ENCODE measurements at regions not wholly inside any gene's neighbourhood (a gene's known extent, or its start where the extent isn't known, plus 50 kb on each side); places are given as distances from the start of the nearest gene placed in this dataset.
A peak's percentile ranks its signal among the peaks of the same experiment; 100 is the strongest.

- Histone ChIP-seq H3K9me3 (no peaks in the 10 kb centered on the region), H3K27me3 (ENCODE audit: low read depth) (no peaks in the 10 kb centered on the region), H3K36me3 (replicated peaks) (no peaks in the 10 kb centered on the region), H3K4me3 (no peak overlapping the region), H3K4me1 (peaks cover 20% of the 10 kb centered on the region)
- in situ Hi-C loops (cut with MboI; ENCODE audit: low sequenced_read_pairs) = no loop called here
- DNase-seq (ENCODE audit: low spot score in 2 of 2) = no peak
These were observed 248.3 kb upstream of the AFDN start for GRCh38 chr6:167578371-167578901.

DNA sequence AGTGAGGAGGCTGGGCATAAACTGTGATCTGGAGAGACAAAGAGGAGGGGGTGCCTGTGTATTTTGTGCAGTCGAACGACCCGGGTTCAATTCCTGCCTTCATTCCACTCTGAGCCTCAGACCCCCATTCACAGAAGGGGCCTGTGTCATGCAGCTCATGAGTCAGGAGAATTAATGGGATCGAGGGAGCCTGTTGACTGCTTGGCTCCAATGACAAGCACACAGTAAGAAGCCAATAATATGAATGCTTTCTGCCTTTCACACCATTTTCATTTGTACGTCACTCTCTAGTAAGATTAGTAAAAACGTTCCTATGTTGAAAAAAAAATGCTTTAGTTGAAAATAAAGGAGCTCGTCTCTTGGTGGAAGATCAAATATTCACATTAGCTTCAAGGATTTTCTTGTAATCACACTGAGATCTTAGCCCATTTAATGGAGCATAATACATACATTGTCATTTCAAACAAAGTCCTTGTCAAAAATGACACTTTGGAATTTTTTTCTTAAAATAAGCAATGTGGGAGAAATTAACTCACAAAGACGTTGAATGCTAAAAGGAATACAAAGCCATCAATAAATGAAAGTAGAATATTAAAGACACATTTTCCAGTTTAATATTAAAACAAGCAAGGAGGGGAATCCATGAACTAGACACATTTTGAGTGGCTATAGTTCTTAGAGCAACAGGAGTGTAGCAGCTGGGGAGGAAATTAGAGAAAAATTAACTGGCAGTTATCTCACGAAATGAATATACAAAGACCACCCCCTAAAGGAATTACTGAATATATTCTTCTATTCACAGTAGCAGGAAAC lies 246.7 kb upstream of the AFDN start:
- Histone ChIP-seq H3K9me3 (no peaks in the 10 kb centered on the region), H3K27me3 (ENCODE audit: low read depth) (no peaks in the 10 kb centered on the region), H3K4me3 (no peak overlapping the region), H3K4me1 (peaks cover 20% of the 10 kb centered on the region), H3K36me3 (replicated peaks) (no peaks in the 10 kb centered on the region)
- in situ Hi-C loops (cut with MboI; ENCODE audit: low sequenced_read_pairs) = no loop called here
- peak; percentile 52 to 76 for DNase-seq (ENCODE audit: low spot score in 2 of 2)

DNA sequence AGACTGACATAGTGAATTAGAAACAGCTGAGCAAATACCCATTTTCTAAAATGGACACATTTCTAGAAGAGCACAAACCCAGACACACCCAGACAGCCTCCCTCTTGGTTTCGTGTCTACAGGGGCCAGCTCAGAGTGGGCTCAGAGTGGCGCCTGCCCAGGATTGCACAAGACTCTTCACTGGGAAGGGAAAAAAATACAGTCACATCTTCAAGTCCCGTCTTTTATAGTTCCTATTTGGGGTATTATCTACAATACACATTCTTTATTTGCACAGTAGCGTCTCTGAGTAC lies 246.1 kb upstream of the AFDN start:
- 0 out of 2 replicates have a peak, but pooled peaks cover under 1% of the 10 kb centered on the region for H3K9me3 ChIP-seq
- H3K36me3 ChIP-seq (replicated peaks) = no peaks in the 10 kb centered on the region
- H3K4me3 ChIP-seq = no peak overlapping the region
- peaks cover 20% of the 10 kb centered on the region for H3K4me1 ChIP-seq
- in situ Hi-C loops (cut with MboI; ENCODE audit: low sequenced_read_pairs) = no loop called here
- DNase-seq (ENCODE audit: low spot score in 2 of 2) = peak; percentile 44 to 52
- no peaks in the 10 kb centered on the region for H3K27me3 ChIP-seq (ENCODE audit: low read depth)

- Histone ChIP-seq H3K4me1 (peaks cover 20% of the 10 kb centered on the region), H3K36me3 (replicated peaks) (no peaks in the 10 kb centered on the region), H3K27me3 (ENCODE audit: low read depth) (no peaks in the 10 kb centered on the region), H3K4me3 (no peak overlapping the region), H3K9me3 (0 out of 2 replicates have a peak, but pooled peaks cover 2% of the 10 kb centered on the region)
- in situ Hi-C loops (cut with MboI; ENCODE audit: low sequenced_read_pairs) = no loop called here
- DNase-seq (ENCODE audit: low spot score in 2 of 2) = no peak
These were observed 245.1 kb upstream of the AFDN start for GRCh38 chr6:167581637-167582036.

DNA sequence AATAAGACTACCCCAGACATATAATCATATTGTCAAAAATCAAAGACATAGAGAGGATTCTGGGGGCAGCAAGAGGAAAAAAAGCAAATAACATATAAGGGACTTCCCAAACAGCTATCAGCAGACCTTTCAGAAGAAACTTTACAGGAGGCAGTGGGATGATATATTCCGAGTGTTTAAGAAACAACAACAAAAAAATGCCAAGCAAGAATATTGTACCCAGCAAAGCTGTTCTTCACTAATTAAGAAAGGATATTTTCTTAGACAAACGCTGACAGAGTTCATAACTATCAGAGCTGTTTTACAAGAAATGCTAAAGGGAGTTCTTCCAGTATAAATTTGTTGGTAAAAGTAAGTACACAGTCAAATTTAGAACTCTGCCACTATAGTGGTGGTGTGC lies 243.3 kb upstream of the AFDN start:
- in situ Hi-C loops (cut with MboI; ENCODE audit: low sequenced_read_pairs) = no loop called here
- Histone ChIP-seq H3K9me3 (0 out of 2 replicates have a peak, but pooled peaks cover 2% of the 10 kb centered on the region), H3K36me3 (replicated peaks) (no peaks in the 10 kb centered on the region), H3K4me1 (peaks cover 20% of the 10 kb centered on the region), H3K4me3 (no peak overlapping the region), H3K27me3 (ENCODE audit: low read depth) (no peaks in the 10 kb centered on the region)
- DNase-seq (ENCODE audit: low spot score in 2 of 2) = no peak

DNA sequence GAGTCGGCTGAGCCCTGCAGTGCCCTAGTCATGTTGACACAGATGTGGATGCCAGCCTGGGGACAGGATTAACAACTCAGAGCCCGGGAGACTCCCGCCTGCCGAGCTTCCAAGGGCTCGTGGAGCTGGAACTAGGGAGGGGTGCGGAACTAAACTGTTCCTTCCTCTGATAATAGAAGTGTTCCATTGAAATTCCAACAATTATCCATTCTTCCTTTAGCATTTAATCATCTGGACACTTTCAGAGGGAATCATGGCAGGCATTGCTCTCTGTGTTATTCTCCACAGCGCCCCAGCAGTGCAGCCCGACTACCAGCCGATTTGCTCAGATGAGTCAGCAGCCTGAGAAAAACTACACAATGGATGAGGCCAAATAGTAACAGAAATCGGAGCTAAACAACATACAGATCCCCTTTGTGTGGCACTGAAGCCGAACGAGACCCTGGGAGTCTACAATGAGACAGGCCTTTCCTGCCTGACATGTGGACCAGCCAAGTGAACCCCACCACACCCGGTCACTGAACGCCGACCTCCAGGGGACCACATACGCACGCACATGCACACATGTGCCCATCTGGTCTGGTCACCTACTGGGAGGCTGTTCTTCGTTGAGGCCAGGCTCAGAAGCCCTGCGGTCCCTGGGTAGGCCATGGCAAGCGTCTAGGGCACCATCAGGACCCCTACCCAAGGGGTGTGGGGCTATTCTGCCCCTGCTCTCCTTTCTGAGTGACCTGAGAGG lies 238.4 kb upstream of the AFDN start:
- Histone ChIP-seq H3K27me3 (ENCODE audit: low read depth) (no peaks in the 10 kb centered on the region), H3K36me3 (replicated peaks) (no peaks in the 10 kb centered on the region), H3K4me3 (no peak overlapping the region), H3K4me1 (no peaks in the 10 kb centered on the region), H3K9me3 (0 out of 2 replicates have a peak, but pooled peaks cover 2% of the 10 kb centered on the region)
- no peak for DNase-seq (ENCODE audit: low spot score in 2 of 2)
- in situ Hi-C loops (cut with MboI; ENCODE audit: low sequenced_read_pairs) = no loop called here

DNA sequence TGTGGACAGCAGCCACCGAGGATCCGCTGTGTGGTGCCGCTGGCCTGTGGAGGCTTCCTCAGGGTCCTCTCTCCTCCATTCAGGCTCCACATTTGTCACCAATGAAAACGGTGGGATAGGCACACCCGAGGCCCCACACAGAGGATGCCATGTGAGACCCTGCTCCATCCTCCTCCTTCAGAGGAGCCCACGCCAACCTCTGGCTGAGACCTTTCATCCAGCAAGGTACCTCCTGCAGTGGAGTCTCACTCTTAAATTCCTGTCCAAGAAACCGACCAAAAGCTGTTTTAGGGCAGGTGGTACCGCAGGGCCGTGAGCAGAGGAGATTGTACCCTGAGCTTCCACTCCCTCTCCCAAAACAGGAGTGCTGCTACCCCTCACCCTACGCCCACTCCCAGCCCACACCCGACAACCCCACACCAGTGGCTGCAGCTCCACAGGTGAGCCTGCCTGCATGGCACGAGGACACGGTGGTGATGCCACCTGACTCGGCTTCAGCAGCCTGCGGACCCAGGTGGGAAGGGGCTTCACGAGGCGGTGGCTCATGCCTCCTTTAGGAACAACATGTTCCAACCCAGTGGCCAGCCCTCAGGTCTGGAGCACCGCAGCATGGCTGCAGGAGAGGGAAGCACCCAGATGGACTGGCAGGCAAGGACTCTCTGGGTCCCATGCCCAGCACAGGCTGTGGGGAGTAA lies 237.6 kb upstream of the AFDN start:
- in situ Hi-C loops (cut with MboI; ENCODE audit: low sequenced_read_pairs) = no loop called here
- no peak for DNase-seq (ENCODE audit: low spot score in 2 of 2)
- no peaks in the 10 kb centered on the region for H3K4me1 ChIP-seq
- H3K4me3 ChIP-seq = no peak overlapping the region
- no peaks in the 10 kb centered on the region for H3K27me3 ChIP-seq (ENCODE audit: low read depth)
- no peaks in the 10 kb centered on the region for H3K36me3 ChIP-seq (replicated peaks)
- H3K9me3 ChIP-seq = 0 out of 2 replicates have a peak, but pooled peaks cover 2% of the 10 kb centered on the region

- no peaks in the 10 kb centered on the region for H3K27me3 ChIP-seq (ENCODE audit: low read depth)
- no peak overlapping the region for H3K4me3 ChIP-seq
- no peak for DNase-seq (ENCODE audit: low spot score in 2 of 2)
- 0 out of 2 replicates have a peak, but pooled peaks cover 2% of the 10 kb centered on the region for H3K9me3 ChIP-seq
- in situ Hi-C loops (cut with MboI; ENCODE audit: low sequenced_read_pairs) = no loop called here
- no peaks in the 10 kb centered on the region for H3K4me1 ChIP-seq
- no peaks in the 10 kb centered on the region for H3K36me3 ChIP-seq (replicated peaks)
These were observed 237.1 kb upstream of the AFDN start for GRCh38 chr6:167589615-167589940.

DNA sequence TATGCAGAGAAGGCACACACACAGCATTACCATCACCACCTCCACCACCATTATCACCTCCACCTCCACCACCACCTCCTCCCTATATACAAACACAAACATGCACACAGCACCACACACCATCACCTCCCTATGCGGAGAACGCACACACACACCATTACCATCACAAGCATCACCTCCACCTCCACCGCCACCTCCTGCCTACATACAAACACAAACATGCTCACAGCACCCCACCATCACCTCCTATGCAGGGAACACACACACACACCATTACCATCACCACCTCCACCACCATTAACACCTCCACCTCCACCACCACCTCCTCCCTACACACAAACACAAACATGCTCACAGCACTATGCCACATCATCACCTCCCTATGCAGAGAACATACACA lies 236.5 kb upstream of the AFDN start:
- Histone ChIP-seq H3K4me3 (no peak overlapping the region), H3K4me1 (no peaks in the 10 kb centered on the region), H3K36me3 (replicated peaks) (no peaks in the 10 kb centered on the region), H3K27me3 (ENCODE audit: low read depth) (no peaks in the 10 kb centered on the region), H3K9me3 (0 out of 2 replicates have a peak, but pooled peaks cover 2% of the 10 kb centered on the region)
- no peak for DNase-seq (ENCODE audit: low spot score in 2 of 2)
- in situ Hi-C loops (cut with MboI; ENCODE audit: low sequenced_read_pairs) = no loop called here

All from HAP-1 (cell line).